ENCODE measurements at regions not wholly inside any gene's neighbourhood (a gene's known extent, or its start where the extent isn't known, plus 50 kb on each side); places are given as distances from the start of the nearest gene placed in this dataset.

DNA sequence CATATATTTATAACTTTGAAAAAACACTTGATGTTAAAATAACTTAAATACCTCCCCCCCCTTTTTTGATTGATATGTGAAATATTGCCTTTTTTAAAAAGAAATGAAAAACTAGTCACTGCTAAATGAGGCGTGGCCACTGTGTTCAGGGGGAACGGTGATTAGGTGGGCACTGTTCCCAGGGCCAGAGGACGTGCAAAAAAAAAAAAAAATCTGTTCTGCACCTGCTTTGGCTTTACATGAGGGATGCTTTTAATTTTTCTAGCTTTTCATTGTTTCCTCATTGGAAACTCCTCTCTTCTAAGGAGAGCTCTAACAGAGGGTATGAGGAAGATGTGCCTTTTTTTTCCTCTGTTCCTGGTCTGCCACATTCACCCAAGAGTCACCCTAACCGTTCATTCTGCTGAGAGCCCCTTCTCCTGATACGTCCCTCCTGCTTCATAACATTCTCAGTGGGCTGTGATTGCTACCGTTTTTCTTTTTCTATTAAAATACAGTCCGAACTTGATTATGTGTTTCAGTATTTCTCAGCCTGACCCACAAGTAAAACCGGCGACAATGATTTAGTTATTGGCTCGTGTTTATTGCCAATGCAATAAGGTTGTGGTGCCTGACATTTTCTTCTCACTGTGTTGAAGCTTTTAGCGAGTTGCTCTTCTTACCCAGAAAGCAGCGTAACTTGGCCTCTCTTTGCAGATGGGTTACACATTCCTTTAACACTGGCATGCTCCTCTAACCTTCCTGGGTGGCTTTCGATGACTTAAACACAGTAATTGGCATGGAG lies 64.8 kb upstream of the ZNF536 start (continued):
- TF ChIP-seq, protein P1, sequence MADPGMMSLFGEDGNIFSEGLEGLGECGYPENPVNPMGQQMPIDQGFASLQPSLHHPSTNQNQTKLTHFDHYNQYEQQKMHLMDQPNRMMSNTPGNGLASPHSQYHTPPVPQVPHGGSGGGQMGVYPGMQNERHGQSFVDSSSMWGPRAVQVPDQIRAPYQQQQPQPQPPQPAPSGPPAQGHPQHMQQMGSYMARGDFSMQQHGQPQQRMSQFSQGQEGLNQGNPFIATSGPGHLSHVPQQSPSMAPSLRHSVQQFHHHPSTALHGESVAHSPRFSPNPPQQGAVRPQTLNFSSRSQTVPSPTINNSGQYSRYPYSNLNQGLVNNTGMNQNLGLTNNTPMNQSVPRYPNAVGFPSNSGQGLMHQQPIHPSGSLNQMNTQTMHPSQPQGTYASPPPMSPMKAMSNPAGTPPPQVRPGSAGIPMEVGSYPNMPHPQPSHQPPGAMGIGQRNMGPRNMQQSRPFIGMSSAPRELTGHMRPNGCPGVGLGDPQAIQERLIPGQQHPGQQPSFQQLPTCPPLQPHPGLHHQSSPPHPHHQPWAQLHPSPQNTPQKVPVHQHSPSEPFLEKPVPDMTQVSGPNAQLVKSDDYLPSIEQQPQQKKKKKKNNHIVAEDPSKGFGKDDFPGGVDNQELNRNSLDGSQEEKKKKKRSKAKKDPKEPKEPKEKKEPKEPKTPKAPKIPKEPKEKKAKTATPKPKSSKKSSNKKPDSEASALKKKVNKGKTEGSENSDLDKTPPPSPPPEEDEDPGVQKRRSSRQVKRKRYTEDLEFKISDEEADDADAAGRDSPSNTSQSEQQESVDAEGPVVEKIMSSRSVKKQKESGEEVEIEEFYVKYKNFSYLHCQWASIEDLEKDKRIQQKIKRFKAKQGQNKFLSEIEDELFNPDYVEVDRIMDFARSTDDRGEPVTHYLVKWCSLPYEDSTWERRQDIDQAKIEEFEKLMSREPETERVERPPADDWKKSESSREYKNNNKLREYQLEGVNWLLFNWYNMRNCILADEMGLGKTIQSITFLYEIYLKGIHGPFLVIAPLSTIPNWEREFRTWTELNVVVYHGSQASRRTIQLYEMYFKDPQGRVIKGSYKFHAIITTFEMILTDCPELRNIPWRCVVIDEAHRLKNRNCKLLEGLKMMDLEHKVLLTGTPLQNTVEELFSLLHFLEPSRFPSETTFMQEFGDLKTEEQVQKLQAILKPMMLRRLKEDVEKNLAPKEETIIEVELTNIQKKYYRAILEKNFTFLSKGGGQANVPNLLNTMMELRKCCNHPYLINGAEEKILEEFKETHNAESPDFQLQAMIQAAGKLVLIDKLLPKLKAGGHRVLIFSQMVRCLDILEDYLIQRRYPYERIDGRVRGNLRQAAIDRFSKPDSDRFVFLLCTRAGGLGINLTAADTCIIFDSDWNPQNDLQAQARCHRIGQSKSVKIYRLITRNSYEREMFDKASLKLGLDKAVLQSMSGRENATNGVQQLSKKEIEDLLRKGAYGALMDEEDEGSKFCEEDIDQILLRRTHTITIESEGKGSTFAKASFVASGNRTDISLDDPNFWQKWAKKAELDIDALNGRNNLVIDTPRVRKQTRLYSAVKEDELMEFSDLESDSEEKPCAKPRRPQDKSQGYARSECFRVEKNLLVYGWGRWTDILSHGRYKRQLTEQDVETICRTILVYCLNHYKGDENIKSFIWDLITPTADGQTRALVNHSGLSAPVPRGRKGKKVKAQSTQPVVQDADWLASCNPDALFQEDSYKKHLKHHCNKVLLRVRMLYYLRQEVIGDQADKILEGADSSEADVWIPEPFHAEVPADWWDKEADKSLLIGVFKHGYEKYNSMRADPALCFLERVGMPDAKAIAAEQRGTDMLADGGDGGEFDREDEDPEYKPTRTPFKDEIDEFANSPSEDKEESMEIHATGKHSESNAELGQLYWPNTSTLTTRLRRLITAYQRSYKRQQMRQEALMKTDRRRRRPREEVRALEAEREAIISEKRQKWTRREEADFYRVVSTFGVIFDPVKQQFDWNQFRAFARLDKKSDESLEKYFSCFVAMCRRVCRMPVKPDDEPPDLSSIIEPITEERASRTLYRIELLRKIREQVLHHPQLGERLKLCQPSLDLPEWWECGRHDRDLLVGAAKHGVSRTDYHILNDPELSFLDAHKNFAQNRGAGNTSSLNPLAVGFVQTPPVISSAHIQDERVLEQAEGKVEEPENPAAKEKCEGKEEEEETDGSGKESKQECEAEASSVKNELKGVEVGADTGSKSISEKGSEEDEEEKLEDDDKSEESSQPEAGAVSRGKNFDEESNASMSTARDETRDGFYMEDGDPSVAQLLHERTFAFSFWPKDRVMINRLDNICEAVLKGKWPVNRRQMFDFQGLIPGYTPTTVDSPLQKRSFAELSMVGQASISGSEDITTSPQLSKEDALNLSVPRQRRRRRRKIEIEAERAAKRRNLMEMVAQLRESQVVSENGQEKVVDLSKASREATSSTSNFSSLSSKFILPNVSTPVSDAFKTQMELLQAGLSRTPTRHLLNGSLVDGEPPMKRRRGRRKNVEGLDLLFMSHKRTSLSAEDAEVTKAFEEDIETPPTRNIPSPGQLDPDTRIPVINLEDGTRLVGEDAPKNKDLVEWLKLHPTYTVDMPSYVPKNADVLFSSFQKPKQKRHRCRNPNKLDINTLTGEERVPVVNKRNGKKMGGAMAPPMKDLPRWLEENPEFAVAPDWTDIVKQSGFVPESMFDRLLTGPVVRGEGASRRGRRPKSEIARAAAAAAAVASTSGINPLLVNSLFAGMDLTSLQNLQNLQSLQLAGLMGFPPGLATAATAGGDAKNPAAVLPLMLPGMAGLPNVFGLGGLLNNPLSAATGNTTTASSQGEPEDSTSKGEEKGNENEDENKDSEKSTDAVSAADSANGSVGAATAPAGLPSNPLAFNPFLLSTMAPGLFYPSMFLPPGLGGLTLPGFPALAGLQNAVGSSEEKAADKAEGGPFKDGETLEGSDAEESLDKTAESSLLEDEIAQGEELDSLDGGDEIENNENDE (IDR thresholded peaks at IDR 0.05; ENCODE audit: insufficient replicate concordance, low read length): no peak
- TF ChIP-seq ASH2L (IDR thresholded peaks at IDR 0.05; ENCODE audit: low read length) (no peak), TAF7 (optimal IDR thresholded peaks at IDR 0.05; ENCODE audit: borderline replicate concordance, low read depth, low read length) (no peak), HDAC2 (IDR thresholded peaks at IDR 0.05; ENCODE audit: borderline replicate concordance in 1 of 2, low read depth in 2 of 2, low read length in 2 of 2) (no peak), CHD2 (IDR thresholded peaks at IDR 0.05; ENCODE audit: low read length) (no peak), SUZ12 (IDR thresholded peaks at IDR 0.05; ENCODE audit: low read length) (no peak), SIX5 (IDR thresholded peaks at IDR 0.05; ENCODE audit: low read depth, low read length) (no peak), NRF1 (IDR thresholded peaks at IDR 0.05; ENCODE audit: low read depth, low read length) (no peak)

Data from H1 (cell line).